Upper lobe of right lung (tissue), 1 donor: ENCODE measurements at regions not wholly inside any gene's neighbourhood (a gene's known extent, or its start where the extent isn't known, plus 50 kb on each side); places are given as distances from the start of the nearest gene placed in this dataset.

Experiments
- ATAC-seq: fragments of 200-7000 bp; cut with Tn5 transposase; one replicate; pipeline ENCODE4 v1.9.1; 2020; ENCODE audit warnings: mild to moderate bottlenecking, moderate library complexity
- DNase-seq: peaks from one replicate; pipeline ENCODE4 v3.0.0-alpha.2; 2020
- H3K27ac ChIP-seq: fragments of 200-600 bp; one replicate; pipeline ENCODE4 v1.8.0; 2022
- H3K27me3 ChIP-seq: fragments of 200-600 bp; one replicate; pipeline ENCODE4 v1.8.0; 2022; ENCODE audit warnings: mild to moderate bottlenecking
- H3K36me3 ChIP-seq: fragments of 200-600 bp; one replicate; pipeline ENCODE4 v1.8.0; 2022
- H3K4me1 ChIP-seq: fragments of 200-600 bp; one replicate; pipeline ENCODE4 v1.8.0; 2022
- H3K4me3 ChIP-seq: fragments of 200-600 bp; one replicate; pipeline ENCODE4 v1.8.0; 2022; ENCODE audit warnings: mild to moderate bottlenecking
- H3K9me3 ChIP-seq: fragments of 200-600 bp; one replicate; pipeline ENCODE4 v1.8.0; 2022
- intact Hi-C: fragments of 100-400 bp; cut with DNase I; formaldehyde crosslinking; loops from one replicate; pipeline ENCODE4 v1.11.0; 2022
- TF ChIP-seq, protein P1 (sequence below): fragments of 200-600 bp; IDR thresholded peaks from one replicate; pipeline ENCODE4 v1.8.0; 2022; ENCODE audit warnings: antibody characterized with exemption
- donor health status: DM: no; HTN: yes; CAD: no; lungs with severe emphysema.

DNA sequence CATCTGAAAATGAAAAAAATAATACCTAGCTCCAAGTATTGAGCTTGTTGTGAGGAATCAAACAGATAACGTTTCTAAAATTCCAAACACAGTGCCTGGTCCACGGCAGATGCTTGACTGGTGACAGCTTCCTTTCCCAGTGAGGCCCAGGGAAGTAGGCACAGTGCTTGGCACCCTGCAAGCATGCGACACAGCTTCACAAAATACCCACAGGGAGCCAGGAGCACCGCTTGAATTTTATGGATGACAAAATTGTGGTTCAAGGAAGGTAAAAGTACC, 205.1 kb upstream of the TNP1 start:
- ATAC-seq (no peak), DNase-seq (no peak)
- no peak overlapping the region for H3K27ac ChIP-seq
- TF ChIP-seq, protein P1, sequence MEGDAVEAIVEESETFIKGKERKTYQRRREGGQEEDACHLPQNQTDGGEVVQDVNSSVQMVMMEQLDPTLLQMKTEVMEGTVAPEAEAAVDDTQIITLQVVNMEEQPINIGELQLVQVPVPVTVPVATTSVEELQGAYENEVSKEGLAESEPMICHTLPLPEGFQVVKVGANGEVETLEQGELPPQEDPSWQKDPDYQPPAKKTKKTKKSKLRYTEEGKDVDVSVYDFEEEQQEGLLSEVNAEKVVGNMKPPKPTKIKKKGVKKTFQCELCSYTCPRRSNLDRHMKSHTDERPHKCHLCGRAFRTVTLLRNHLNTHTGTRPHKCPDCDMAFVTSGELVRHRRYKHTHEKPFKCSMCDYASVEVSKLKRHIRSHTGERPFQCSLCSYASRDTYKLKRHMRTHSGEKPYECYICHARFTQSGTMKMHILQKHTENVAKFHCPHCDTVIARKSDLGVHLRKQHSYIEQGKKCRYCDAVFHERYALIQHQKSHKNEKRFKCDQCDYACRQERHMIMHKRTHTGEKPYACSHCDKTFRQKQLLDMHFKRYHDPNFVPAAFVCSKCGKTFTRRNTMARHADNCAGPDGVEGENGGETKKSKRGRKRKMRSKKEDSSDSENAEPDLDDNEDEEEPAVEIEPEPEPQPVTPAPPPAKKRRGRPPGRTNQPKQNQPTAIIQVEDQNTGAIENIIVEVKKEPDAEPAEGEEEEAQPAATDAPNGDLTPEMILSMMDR: no peak
- no peak overlapping the region for H3K4me3 ChIP-seq
- intact Hi-C loops: no loop called here
- H3K27me3 ChIP-seq: no peaks in the 10 kb centered on the region
- H3K9me3 ChIP-seq: no peaks in the 10 kb centered on the region
- no peaks in the 10 kb centered on the region for H3K4me1 ChIP-seq
- H3K36me3 ChIP-seq: no peaks in the 10 kb centered on the region

DNA sequence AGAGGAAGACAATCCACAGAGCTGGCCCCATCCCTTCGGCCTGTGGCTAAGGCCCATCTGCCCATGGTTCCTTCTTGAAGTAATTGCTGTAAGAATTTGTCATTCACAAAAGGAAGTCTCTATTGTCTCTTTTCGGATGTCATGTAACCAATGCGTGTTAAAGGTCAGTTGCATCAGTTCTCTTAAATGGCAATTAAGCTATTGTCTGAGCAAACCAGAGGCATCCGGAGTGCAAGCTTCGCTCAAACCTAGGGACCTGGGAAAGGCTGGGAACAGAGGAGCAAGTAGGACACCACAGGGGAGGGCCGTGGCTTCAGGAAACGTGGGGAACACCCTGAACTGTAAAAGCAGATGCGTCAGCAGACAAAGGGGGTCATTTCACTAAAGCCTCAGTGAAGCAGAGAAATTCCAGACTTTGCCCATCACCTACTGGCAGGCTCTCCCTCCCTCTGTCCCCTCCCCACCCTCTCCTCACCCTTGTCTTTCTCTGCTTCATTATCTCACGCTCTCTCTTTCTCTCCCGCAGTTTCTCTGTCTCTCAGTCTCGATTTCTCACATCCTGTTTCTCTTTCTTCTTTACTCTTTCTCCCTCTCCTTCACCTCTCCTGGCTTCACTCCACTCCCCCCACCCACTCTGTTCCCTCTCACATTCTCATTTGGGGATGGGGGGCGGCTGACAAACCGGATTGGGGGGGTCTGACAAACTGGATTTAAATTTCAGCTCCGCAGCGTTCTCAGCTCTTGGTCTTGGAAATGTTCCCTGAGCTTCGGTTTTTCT, 204.6 kb upstream of the TNP1 start:
- ATAC-seq (peak; percentile 60), DNase-seq (no peak)
- H3K36me3 ChIP-seq: no peaks in the 10 kb centered on the region
- H3K27ac ChIP-seq: no peak overlapping the region
- intact Hi-C loops: no loop called here
- no peak overlapping the region for H3K4me3 ChIP-seq
- TF ChIP-seq, protein P1: no peak
- H3K9me3 ChIP-seq: no peaks in the 10 kb centered on the region
- H3K27me3 ChIP-seq: no peaks in the 10 kb centered on the region
- no peaks in the 10 kb centered on the region for H3K4me1 ChIP-seq

DNA sequence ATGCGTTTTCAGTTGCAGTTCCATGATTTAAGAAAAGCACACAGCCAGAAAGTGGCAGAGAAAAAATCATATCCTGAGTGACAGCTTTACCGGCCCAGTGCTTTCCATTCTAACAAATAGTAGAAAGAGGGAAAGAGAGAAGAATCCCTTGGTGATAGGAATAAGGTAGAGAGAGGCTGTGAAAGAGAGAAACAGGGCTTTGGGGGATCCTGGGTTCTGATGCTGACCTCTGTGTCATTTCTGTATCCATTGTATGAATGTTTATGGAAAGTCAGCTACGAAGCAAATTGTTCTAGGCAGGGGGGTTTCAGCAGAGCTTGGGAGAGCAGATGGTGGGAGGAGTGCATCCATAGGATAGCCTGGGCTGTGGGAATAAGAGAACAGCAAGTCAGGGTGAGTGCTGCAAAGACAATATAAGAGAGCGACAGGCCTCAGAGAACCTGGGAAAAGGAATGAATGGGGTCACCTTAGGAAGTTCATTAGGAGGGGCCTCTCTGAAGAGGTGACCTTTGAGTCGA, 203.4 kb upstream of the TNP1 start:
- H3K27ac ChIP-seq: no peak overlapping the region
- no peaks in the 10 kb centered on the region for H3K36me3 ChIP-seq
- H3K27me3 ChIP-seq: no peaks in the 10 kb centered on the region
- H3K9me3 ChIP-seq: no peaks in the 10 kb centered on the region
- DNase-seq (no peak), ATAC-seq (no peak)
- H3K4me3 ChIP-seq: no peak overlapping the region
- no peaks in the 10 kb centered on the region for H3K4me1 ChIP-seq
- TF ChIP-seq, protein P1: no peak
- intact Hi-C loops: no loop called here

DNA sequence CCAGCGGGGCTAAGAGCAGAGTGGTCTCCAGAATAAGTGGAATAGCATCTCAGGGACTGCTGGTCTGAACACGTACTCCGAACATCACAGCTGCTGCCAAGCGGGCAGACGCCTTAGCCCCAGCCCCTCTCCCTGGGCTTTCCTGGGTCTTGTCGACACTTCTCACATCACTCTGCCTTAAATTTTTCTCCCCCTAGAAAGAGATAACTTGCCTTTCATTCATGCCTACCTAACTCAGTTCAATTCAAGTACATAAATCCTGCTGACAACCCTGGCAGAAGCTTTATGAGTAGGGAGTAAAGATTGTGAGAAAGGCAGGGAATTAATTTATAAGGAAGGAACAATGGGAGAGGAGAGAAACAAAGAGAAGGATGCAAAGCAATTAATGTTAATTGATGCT, 202.9 kb upstream of the TNP1 start:
- Histone ChIP-seq H3K27ac (no peak overlapping the region), H3K27me3 (no peaks in the 10 kb centered on the region), H3K4me1 (no peaks in the 10 kb centered on the region), H3K36me3 (no peaks in the 10 kb centered on the region), H3K4me3 (no peak overlapping the region), H3K9me3 (no peaks in the 10 kb centered on the region)
- ATAC-seq (no peak), DNase-seq (no peak)
- TF ChIP-seq, protein P1: no peak
- intact Hi-C loops: no loop called here

DNA sequence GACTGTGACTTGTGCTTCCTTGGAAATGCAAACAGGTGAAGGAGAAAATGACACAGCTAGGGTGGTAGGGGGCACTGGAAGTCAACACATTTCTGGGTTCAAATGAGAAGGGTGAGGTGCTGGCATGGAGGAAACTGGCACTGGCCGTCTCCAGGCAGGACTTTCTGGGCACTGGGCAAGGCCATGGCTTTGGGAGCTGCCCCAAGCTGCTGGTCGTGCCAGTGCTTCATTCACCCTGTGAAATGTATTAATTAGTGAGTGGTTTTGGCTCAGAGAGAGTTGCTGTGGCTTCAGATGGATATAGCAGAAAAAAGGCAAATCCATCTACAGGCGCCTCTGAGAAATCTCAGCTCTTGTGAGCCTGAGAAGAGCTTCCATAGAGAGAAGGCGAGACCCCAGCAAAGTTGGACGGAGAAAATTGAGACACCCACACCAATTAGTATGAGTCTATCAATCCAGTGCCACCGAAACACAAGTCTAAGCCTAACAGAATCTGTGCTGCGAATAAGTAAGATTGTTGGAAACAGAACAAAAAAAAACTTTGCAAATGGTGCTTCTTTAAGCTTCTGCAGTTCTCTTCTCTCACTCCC, 202.1 kb upstream of the TNP1 start:
- TF ChIP-seq, protein P1: no peak
- DNase-seq: no peak
- Histone ChIP-seq H3K4me1 (no peaks in the 10 kb centered on the region), H3K36me3 (no peaks in the 10 kb centered on the region), H3K27me3 (no peaks in the 10 kb centered on the region), H3K4me3 (no peak overlapping the region), H3K27ac (no peak overlapping the region), H3K9me3 (no peaks in the 10 kb centered on the region)
- ATAC-seq: no peak
- intact Hi-C loops: no loop called here
